H1 (cell line): ENCODE measurements at regions not wholly inside any gene's neighbourhood (a gene's known extent, or its start where the extent isn't known, plus 50 kb on each side); places are given as distances from the start of the nearest gene placed in this dataset.

Source experiments
- CTCF ChIA-PET: fragments of 300-600 bp; sonication (Branson Sonifier 250); formaldehyde crosslinking; loops from one replicate; lab custom pipeline; 2021; ENCODE audit not compliant: partially characterized antibody; lab: Charles Lee
- POLR2A ChIA-PET: fragments of 300-600 bp; sonication (Branson Sonifier 250); formaldehyde crosslinking; loops from one replicate; lab custom pipeline; 2021; ENCODE audit warnings: inconsistent platforms; ENCODE audit not compliant: partially characterized antibody; lab: Charles Lee
- DNase-seq, 2 experiments: peaks; one replicate each; pipeline versions ENCODE4 v3.0.0 to v3.0.0-alpha.2; 2010 to 2022; ENCODE audit warnings: low spot score in 2 of 2, low read depth in 1 of 2, mixed read lengths in 1 of 2
- FAIRE-seq: peaks from 2 replicates; lab custom pipeline; 2011; peaks lifted over from hg19 to GRCh38; lab: Jason Lieb, UNC
- H2AFZ ChIP-seq: 2 replicates; pipeline ENCODE4 v1.8.1; 2012; ENCODE audit warnings: low read length, inconsistent platforms
- H2AK5ac ChIP-seq: 2 replicates; pipeline ENCODE4 v1.6.1; 2013; ENCODE audit warnings: low read depth, low read length
- H2BK120ac ChIP-seq: replicated peaks from 2 replicates; pipeline ENCODE3; 2013; ENCODE audit warnings: low read depth, low read length, inconsistent platforms
- H2BK12ac ChIP-seq: 2 replicates; pipeline ENCODE4 v1.6.1; 2013; ENCODE audit warnings: low read depth, low read length
- H2BK15ac ChIP-seq: 2 replicates; pipeline ENCODE4 v1.6.1; 2013; ENCODE audit warnings: low read length
- H2BK20ac ChIP-seq: 2 replicates; pipeline ENCODE4 v1.6.1; 2013; ENCODE audit warnings: low read length
- H2BK5ac ChIP-seq: 2 replicates; pipeline ENCODE4 v1.6.1; 2013; ENCODE audit warnings: low read depth, low read length
- H3K14ac ChIP-seq: 2 replicates; pipeline ENCODE4 v1.6.1; 2013; ENCODE audit warnings: inconsistent platforms; ENCODE audit not compliant: insufficient read length
- H3K18ac ChIP-seq: 2 replicates; pipeline ENCODE4 v1.6.1; 2013; ENCODE audit warnings: low read length; ENCODE audit errors: extremely low read depth
- H3K23ac ChIP-seq: 2 replicates; pipeline ENCODE4 v1.6.1; 2013; ENCODE audit warnings: inconsistent platforms; ENCODE audit not compliant: insufficient read length
- H3K23me2 ChIP-seq: 2 replicates; pipeline ENCODE4 v1.6.1; 2013; ENCODE audit warnings: low read depth, low read length
- H3K27ac ChIP-seq: 2 replicates; pipeline ENCODE4 v1.6.1; 2011; ENCODE audit warnings: low read depth, low read length, inconsistent platforms
- H3K27me3 ChIP-seq, 4 experiments: replicated peaks in 1 of 4; 1 replicate in 1 of 4; 2 replicates in 3 of 4; pipeline versions ENCODE4 v1.6.1 to v1.8.1; 2011 to 2013; ENCODE audit warnings: low read length in 3 of 4, mild to moderate bottlenecking in 3 of 4, inconsistent platforms in 2 of 4, mixed read lengths in 2 of 4, moderate library complexity in 1 of 4; ENCODE audit not compliant: control insufficient read depth in 3 of 4, insufficient read depth in 3 of 4; ENCODE audit errors: extremely low read depth in 1 of 4
- H3K36me3 ChIP-seq, 4 experiments: 2 replicates each; pipeline versions ENCODE4 v1.6.1 to v1.8.1; 2011 to 2013; ENCODE audit warnings: mild to moderate bottlenecking in 4 of 4, low read length in 3 of 4, moderate library complexity in 2 of 4, control low read depth in 1 of 4, inconsistent platforms in 1 of 4; ENCODE audit not compliant: insufficient read depth in 4 of 4, control insufficient read depth in 2 of 4
- H3K4ac ChIP-seq: replicated peaks from 2 replicates; pipeline ENCODE3; 2013; ENCODE audit warnings: low read length, low read depth, mixed read lengths, inconsistent platforms; ENCODE audit not compliant: insufficient read length
- H3K4me1 ChIP-seq, 4 experiments: replicated peaks in 1 of 4; 1 replicate in 1 of 4; 2 replicates in 3 of 4; pipeline versions ENCODE4 v1.6.1 to v1.8.1; 2011 to 2013; ENCODE audit warnings: low read length in 3 of 4, inconsistent platforms in 2 of 4, mixed read lengths in 1 of 4; ENCODE audit not compliant: insufficient read depth in 4 of 4, control insufficient read depth in 3 of 4
- H3K4me2 ChIP-seq, 2 experiments: 2 replicates each; pipeline versions ENCODE4 v1.6.1 to v1.8.1; 2011 to 2013; ENCODE audit warnings: low read depth in 2 of 2, low read length in 2 of 2, control low read depth in 1 of 2, inconsistent platforms in 1 of 2, mild to moderate bottlenecking in 1 of 2; ENCODE audit not compliant: insufficient read depth in 1 of 2
- H3K4me3 ChIP-seq, 4 experiments: fragments of 200-600, 300-600 bp in 1 of 4; sonication (generic), shearing (Covaris generic), sonication (Bioruptor Twin) in 1 of 4; 2 replicates each; pipeline versions ENCODE4 v1.5.1 to v1.8.1; 2011 to 2016; ENCODE audit warnings: low read length in 4 of 4, low read depth in 3 of 4, control low read depth in 2 of 4, inconsistent platforms in 2 of 4, mild to moderate bottlenecking in 2 of 4, mixed read lengths in 1 of 4, moderate library complexity in 1 of 4; ENCODE audit not compliant: insufficient read depth in 2 of 4; ENCODE audit errors: extremely low read depth in 1 of 4
- H3K56ac ChIP-seq: replicated peaks from 2 replicates; pipeline ENCODE3; 2013; ENCODE audit warnings: low read depth, mild to moderate bottlenecking, mixed read lengths, low read length, inconsistent platforms; ENCODE audit not compliant: insufficient read length
- H3K79me1 ChIP-seq: 2 replicates; pipeline ENCODE4 v1.6.1; 2013; ENCODE audit warnings: low read depth, low read length, control low read depth
- H3K79me2 ChIP-seq, 2 experiments: 2 replicates each; pipeline versions ENCODE4 v1.6.1 to v1.8.1; 2012 to 2013; ENCODE audit warnings: low read length in 2 of 2, mild to moderate bottlenecking in 2 of 2, inconsistent platforms in 1 of 2; ENCODE audit not compliant: insufficient read depth in 2 of 2, control insufficient read depth in 1 of 2
- H3K9ac ChIP-seq, 4 experiments: replicated peaks in 1 of 4; 1 replicate in 1 of 4; 2 replicates in 3 of 4; pipeline versions ENCODE4 v1.6.1 to v1.8.1; 2011 to 2013; ENCODE audit warnings: low read depth in 3 of 4, low read length in 3 of 4, control low read depth in 2 of 4, mild to moderate bottlenecking in 2 of 4, moderate library complexity in 2 of 4, inconsistent platforms in 1 of 4; ENCODE audit errors: extremely low read depth in 1 of 4
- H3K9me3 ChIP-seq, 2 experiments: 2 replicates each; pipeline versions ENCODE4 v1.6.1 to v1.8.1; 2012 to 2013; ENCODE audit warnings: mild to moderate bottlenecking in 2 of 2, moderate library complexity in 2 of 2, control low read depth in 1 of 2, inconsistent platforms in 1 of 2, low read depth in 1 of 2, low read length in 1 of 2, mixed read lengths in 1 of 2; ENCODE audit not compliant: insufficient read depth in 2 of 2
- H4K20me1 ChIP-seq, 2 experiments: replicated peaks in 1 of 2; 2 replicates each; pipeline versions ENCODE3 to v1.8.1; 2011 to 2013; ENCODE audit warnings: inconsistent platforms in 2 of 2, low read length in 2 of 2, mild to moderate bottlenecking in 1 of 2; ENCODE audit not compliant: insufficient read depth in 2 of 2, control insufficient read depth in 1 of 2
- H4K5ac ChIP-seq: 2 replicates; pipeline ENCODE4 v1.6.1; 2013; ENCODE audit warnings: low read length, low read depth, mixed read lengths, inconsistent platforms; ENCODE audit not compliant: insufficient read length
- H4K8ac ChIP-seq: 2 replicates; pipeline ENCODE4 v1.8.0; 2013; ENCODE audit warnings: mild to moderate bottlenecking, moderate library complexity, low read length, inconsistent platforms; ENCODE audit not compliant: insufficient read depth; ENCODE audit errors: extremely low read depth
- H4K91ac ChIP-seq: replicated peaks from 2 replicates; pipeline ENCODE3; 2013; ENCODE audit warnings: low read length, mixed read lengths, inconsistent platforms; ENCODE audit not compliant: insufficient read length
- BACH1 ChIP-seq: IDR thresholded peaks from 2 replicates; pipeline ENCODE4 v1.6.1; 2012; ENCODE audit warnings: low read length, improper control_type of control experiment
- CREB1 ChIP-seq: IDR thresholded peaks from 2 replicates; pipeline ENCODE4 v1.6.1; 2012; ENCODE audit warnings: inconsistent platforms
- KDM4A ChIP-seq: IDR thresholded peaks from one replicate; pipeline ENCODE4 v1.7.1; 2012; ENCODE audit warnings: low read depth, mild to moderate bottlenecking, moderate library complexity, low read length, inconsistent platforms; ENCODE audit not compliant: severe bottlenecking
- MAFK ChIP-seq: IDR thresholded peaks from 2 replicates; pipeline ENCODE4 v1.6.1; 2012; ENCODE audit warnings: low read depth, mild to moderate bottlenecking, improper control_type of control experiment, low read length
- NANOG ChIP-seq: IDR thresholded peaks from 2 replicates; pipeline ENCODE4 v1.6.1; 2011; ENCODE audit warnings: low read length, low read depth, mild to moderate bottlenecking, inconsistent platforms; ENCODE audit not compliant: insufficient read depth, poor library complexity, severe bottlenecking
- PHF8 ChIP-seq: fragments of 200-600 bp; sonication (generic); conservative IDR thresholded peaks from 2 replicates; pipeline ENCODE4 v1.7.1; 2012; ENCODE audit warnings: low read depth, mild to moderate bottlenecking, inconsistent platforms, low read length, moderate library complexity
- RBBP5 ChIP-seq: IDR thresholded peaks from 2 replicates; pipeline ENCODE4 v1.7.1; 2012; ENCODE audit warnings: low read depth, mild to moderate bottlenecking, inconsistent platforms, low read length, moderate library complexity, borderline replicate concordance
- SAP30 ChIP-seq: fragments of 300-600 bp; sonication (generic); IDR thresholded peaks from 2 replicates; pipeline ENCODE4 v1.7.1; 2012; ENCODE audit warnings: low read length, moderate library complexity, mild to moderate bottlenecking, inconsistent platforms; ENCODE audit not compliant: insufficient read depth, insufficient replicate concordance
- SIRT6 ChIP-seq: IDR thresholded peaks from one replicate; pipeline ENCODE4 v1.7.1; 2012; ENCODE audit warnings: low read length, inconsistent platforms
- SUZ12 ChIP-seq: fragments of 200-600 bp; sonication (generic); IDR thresholded peaks from 2 replicates; pipeline ENCODE4 v1.6.1; 2012; ENCODE audit warnings: mild to moderate bottlenecking, inconsistent platforms, low read length, moderate library complexity, mixed read lengths
- TCF12 ChIP-seq: IDR thresholded peaks from 2 replicates; pipeline ENCODE4 v1.6.1; 2011; ENCODE audit warnings: low read depth, mild to moderate bottlenecking, low read length
- WGBS, 2 experiments: shearing (Covaris generic) in 1 of 2; methylation state at CpG; one replicate each; pipeline versions ENCODE4 v1.1.6 to v1.1.7; 2013 to 2015; ENCODE audit warnings: low lambda C conversion rate in 2 of 2, mixed read lengths in 2 of 2, inconsistent platforms in 1 of 2, low coverage in 1 of 2, missing lambda C conversion rate in 1 of 2; ENCODE audit not compliant: insufficient replicate concordance in 2 of 2, insufficient coverage in 1 of 2, insufficient read length in 1 of 2; ENCODE audit errors: extremely low coverage in 1 of 2, missing lambda C conversion rate in 1 of 2; 5-methylcytosine and 5-hydroxymethylcytosine counted together
- TF ChIP-seq, protein P1 (sequence below): IDR thresholded peaks from 2 replicates; pipeline ENCODE4 v1.6.1; 2012; ENCODE audit warnings: inconsistent platforms

GRCh38 chr21:14863745-14864210 is 201.0 kb downstream of the NRIP1 start:
- Histone ChIP-seq H3K23ac (no peak overlapping the region), H3K23me2 (no peaks in the 10 kb centered on the region), H4K5ac (no peak overlapping the region), H4K91ac (no peak overlapping the region), H3K27me3 (no peaks in the 10 kb centered on the region), H2BK15ac (no peak overlapping the region), H3K79me2 (no peaks in the 10 kb centered on the region), H3K9me3 (peaks cover 7% of the 10 kb centered on the region in 2 experiments; a peak in 3 of 4 replicates), H4K8ac (no peak overlapping the region), H4K20me1 (no peaks in the 10 kb centered on the region), H3K4me2 (no peak overlapping the region), H3K4me1 (peaks cover 0 to 2% (median 1%) of the 10 kb centered on the region in 4 experiments; a peak in 1 of 7 replicates), H2BK20ac (no peak overlapping the region), H2BK12ac (no peak overlapping the region), H3K9ac (no peak overlapping the region), H3K18ac (no peak overlapping the region), H3K14ac (no peak overlapping the region), H2AK5ac (no peak overlapping the region), H2BK5ac (no peak overlapping the region), H3K36me3 (no peaks in the 10 kb centered on the region), H3K79me1 (no peaks in the 10 kb centered on the region), H3K4ac (no peak overlapping the region), H3K56ac (no peak overlapping the region), H3K27ac (no peak overlapping the region), H2AFZ (no peak overlapping the region), H2BK120ac (no peak overlapping the region), H3K4me3 (no peak overlapping the region)
- WGBS, 2 experiments: 91% methylated on average over 5 of the region's 5 CpGs; no CpG with 5 or more reads in 1 of the 2 experiments
- CTCF ChIA-PET: interaction anchor here (0.8 to 1.8 kb wide), 33 partner anchors 10 to 689 kb away, joined by 3 to 9 read pairs (median 4); partner anchors contain the start of gene NRIP1
- POLR2A ChIA-PET: no interaction called here
- FAIRE-seq: no peak
- DNase-seq: no peak
- TF ChIP-seq TCF12 (no peak), SAP30 (no peak), MAFK (no peak), BACH1 (no peak), SIRT6 (no peak), PHF8 (no peak), RBBP5 (no peak), KDM4A (no peak), SUZ12 (no peak), NANOG (no peak), CREB1 (no peak)
- TF ChIP-seq, protein P1, sequence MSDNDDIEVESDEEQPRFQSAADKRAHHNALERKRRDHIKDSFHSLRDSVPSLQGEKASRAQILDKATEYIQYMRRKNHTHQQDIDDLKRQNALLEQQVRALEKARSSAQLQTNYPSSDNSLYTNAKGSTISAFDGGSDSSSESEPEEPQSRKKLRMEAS: no peak
